GM12878 (cell line): ENCODE measurements at regions not wholly inside any gene's neighbourhood (a gene's known extent, or its start where the extent isn't known, plus 50 kb on each side); places are given as distances from the start of the nearest gene placed in this dataset.

Experiments
- CBX5 ChIP-seq: sonication (generic); IDR thresholded peaks from 2 replicates; pipeline ENCODE4 v1.6.1; 2016; ENCODE audit warnings: low read depth, moderate library complexity, mild to moderate bottlenecking, inconsistent platforms
- CHD1 ChIP-seq: IDR thresholded peaks from 2 replicates; pipeline ENCODE4 v1.6.1; 2012; ENCODE audit warnings: low read depth, low read length, improper control_type of control experiment
- ETV6 ChIP-seq, 2 experiments: fragments of 450-650 bp in 1 of 2; IDR thresholded peaks in 1 of 2; conservative IDR thresholded peaks in 1 of 2; 2 replicates each; pipeline ENCODE4 v1.6.1; 2014; ENCODE audit warnings: antibody characterized with exemption in 1 of 2, borderline replicate concordance in 1 of 2, low read depth in 1 of 2, mild to moderate bottlenecking in 1 of 2, moderate library complexity in 1 of 2
- EZH2 ChIP-seq: IDR thresholded peaks from 2 replicates; pipeline ENCODE4 v1.6.1; 2012; ENCODE audit warnings: low read depth, mild to moderate bottlenecking, control low read depth, inconsistent platforms, low read length, borderline replicate concordance; ENCODE audit not compliant: control insufficient read depth
- FOS ChIP-seq: IDR thresholded peaks from 3 replicates; pipeline ENCODE4 v1.6.1; 2011; ENCODE audit warnings: borderline replicate concordance; ENCODE audit not compliant: insufficient read length; ENCODE audit errors: extremely low read depth
- JUNB ChIP-seq: IDR thresholded peaks from 2 replicates; pipeline ENCODE4 v1.6.1; 2016; ENCODE audit warnings: antibody characterized with exemption, mild to moderate bottlenecking
- MYC ChIP-seq: IDR thresholded peaks from 2 replicates; pipeline ENCODE4 v1.6.1; 2011; ENCODE audit warnings: mild to moderate bottlenecking, low read length, moderate library complexity, inconsistent platforms; ENCODE audit not compliant: insufficient read depth, insufficient replicate concordance, insufficient read length, severe bottlenecking
- POLR2A ChIP-seq: IDR thresholded peaks from 2 replicates; pipeline ENCODE4 v1.6.1; 2011; ENCODE audit warnings: low read depth, mild to moderate bottlenecking, low read length
- TF ChIP-seq, protein P1 (sequence below), 3 experiments: IDR thresholded peaks in 2 of 3; conservative IDR thresholded peaks in 1 of 3; 2 replicates each; pipeline ENCODE4 v1.5.1; 2011; ENCODE audit warnings: low read depth in 3 of 3, low read length in 3 of 3, mild to moderate bottlenecking in 3 of 3, control low read depth in 2 of 3, moderate library complexity in 2 of 3, inconsistent platforms in 1 of 3, mixed read lengths in 1 of 3; ENCODE audit not compliant: control insufficient read depth in 2 of 3, insufficient read depth in 1 of 3; ENCODE audit errors: extremely low read depth in 1 of 3

DNA sequence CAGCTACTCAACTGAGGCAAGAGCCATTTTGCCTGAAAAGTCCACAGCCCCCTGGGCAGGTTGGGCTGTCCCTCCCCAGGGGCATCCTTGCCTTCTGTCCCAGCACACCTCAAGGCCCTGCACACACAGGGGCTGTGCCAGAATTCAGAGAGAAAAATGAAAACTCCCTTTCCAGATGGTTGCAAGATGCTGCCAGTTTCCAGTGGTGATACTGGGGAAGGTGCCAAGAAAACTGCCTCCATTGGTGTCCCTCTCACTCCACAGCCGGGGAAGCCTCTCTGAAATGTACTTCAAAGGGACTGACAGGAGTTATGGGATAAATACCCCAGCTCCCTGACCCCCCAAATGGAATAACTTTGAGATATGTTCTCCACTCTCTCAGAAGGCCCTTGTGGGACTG lies 154.2 kb upstream of the MAFB start:
- TF ChIP-seq ETV6 (conservative IDR thresholded peaks at IDR 0.05 in 1 of 2, IDR thresholded peaks at IDR 0.05 in 1 of 2; ENCODE audit: borderline replicate concordance in 1 of 2, low read depth in 1 of 2) (no peak), MYC (no peak), EZH2 (no peak), POLR2A (no peak), CBX5 (no peak), JUNB (no peak), CHD1 (no peak), FOS (no peak)
- TF ChIP-seq, protein P1, sequence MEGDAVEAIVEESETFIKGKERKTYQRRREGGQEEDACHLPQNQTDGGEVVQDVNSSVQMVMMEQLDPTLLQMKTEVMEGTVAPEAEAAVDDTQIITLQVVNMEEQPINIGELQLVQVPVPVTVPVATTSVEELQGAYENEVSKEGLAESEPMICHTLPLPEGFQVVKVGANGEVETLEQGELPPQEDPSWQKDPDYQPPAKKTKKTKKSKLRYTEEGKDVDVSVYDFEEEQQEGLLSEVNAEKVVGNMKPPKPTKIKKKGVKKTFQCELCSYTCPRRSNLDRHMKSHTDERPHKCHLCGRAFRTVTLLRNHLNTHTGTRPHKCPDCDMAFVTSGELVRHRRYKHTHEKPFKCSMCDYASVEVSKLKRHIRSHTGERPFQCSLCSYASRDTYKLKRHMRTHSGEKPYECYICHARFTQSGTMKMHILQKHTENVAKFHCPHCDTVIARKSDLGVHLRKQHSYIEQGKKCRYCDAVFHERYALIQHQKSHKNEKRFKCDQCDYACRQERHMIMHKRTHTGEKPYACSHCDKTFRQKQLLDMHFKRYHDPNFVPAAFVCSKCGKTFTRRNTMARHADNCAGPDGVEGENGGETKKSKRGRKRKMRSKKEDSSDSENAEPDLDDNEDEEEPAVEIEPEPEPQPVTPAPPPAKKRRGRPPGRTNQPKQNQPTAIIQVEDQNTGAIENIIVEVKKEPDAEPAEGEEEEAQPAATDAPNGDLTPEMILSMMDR (IDR thresholded peaks at IDR 0.05 in 2 of 3, conservative IDR thresholded peaks at IDR 0.05 in 1 of 3; ENCODE audit: control insufficient read depth in 2 of 3, extremely low read depth in 1 of 3, insufficient read depth in 1 of 3, low read depth in 3 of 3, low read length in 3 of 3), result no peak
